IMR-90 (cell line): ENCODE measurements at regions not wholly inside any gene's neighbourhood (a gene's known extent, or its start where the extent isn't known, plus 50 kb on each side); places are given as distances from the start of the nearest gene placed in this dataset.

Source experiments
- ATAC-seq: fragments of 200-7000 bp; cut with Tn5 transposase; 2 replicates; pipeline ENCODE4 v1.9.1; 2020; ENCODE audit warnings: low read depth, mild to moderate bottlenecking, moderate library complexity
- BruUV-seq: library from RNA; stranded (reverse); fragments of 400-500 nt; replicated peaks from 2 replicates; lab custom pipeline; 2021; lab: Mats Ljungman, UMichigan
- CTCF ChIA-PET: fragments of 300-600 bp; formaldehyde crosslinking; extraction: SDS; loops from one replicate; lab custom pipeline; 2021; ENCODE audit warnings: antibody characterized with exemption; lab: Yijun Ruan, JAX
- POLR2A ChIA-PET: fragments of 300-600 bp; sonication (Branson Sonifier 250); formaldehyde crosslinking; loops from one replicate; lab custom pipeline; 2022; ENCODE audit warnings: antibody characterized with exemption; ENCODE audit not compliant: unreplicated experiment; lab: Charles Lee
- DNase-seq: peaks from one replicate; pipeline ENCODE4 v3.0.0; 2013
- H2AFZ ChIP-seq: replicated peaks from 2 replicates; pipeline ENCODE3; 2013; ENCODE audit warnings: low read length, mild to moderate bottlenecking; ENCODE audit not compliant: poor library complexity
- H2AK5ac ChIP-seq: 2 replicates; pipeline ENCODE4 v1.6.1; 2013; ENCODE audit warnings: low read depth, low read length, inconsistent platforms
- H2AK9ac ChIP-seq: replicated peaks from 2 replicates; pipeline ENCODE3; 2013; ENCODE audit warnings: mild to moderate bottlenecking, low read depth, low read length, moderate library complexity; ENCODE audit not compliant: poor library complexity
- H2BK120ac ChIP-seq: 2 replicates; pipeline ENCODE4 v1.6.1; 2013; ENCODE audit warnings: low read depth, low read length, inconsistent platforms
- H2BK15ac ChIP-seq: 3 replicates; pipeline ENCODE4 v1.6.1; 2013; ENCODE audit warnings: low read depth, low read length, inconsistent platforms
- H2BK20ac ChIP-seq: 2 replicates; pipeline ENCODE4 v1.6.1; 2013; ENCODE audit warnings: low read depth, mild to moderate bottlenecking, inconsistent platforms, low read length, moderate library complexity
- H2BK5ac ChIP-seq: 2 replicates; pipeline ENCODE4 v1.6.1; 2013; ENCODE audit warnings: mild to moderate bottlenecking, low read depth, low read length, inconsistent platforms; ENCODE audit not compliant: poor library complexity, severe bottlenecking
- H3K14ac ChIP-seq: replicated peaks from 2 replicates; pipeline ENCODE4 v1.6.1; 2013; ENCODE audit warnings: low read depth, low read length, inconsistent platforms
- H3K18ac ChIP-seq: 2 replicates; pipeline ENCODE4 v1.6.1; 2013; ENCODE audit warnings: low read depth, low read length, control low read depth
- H3K23ac ChIP-seq: 2 replicates; pipeline ENCODE4 v1.6.1; 2013; ENCODE audit warnings: low read depth, low read length, inconsistent platforms
- H3K27ac ChIP-seq: 2 replicates; pipeline ENCODE4 v1.5.1; 2013; ENCODE audit warnings: mild to moderate bottlenecking, control low read depth, low read length; ENCODE audit not compliant: insufficient read depth
- H3K27me3 ChIP-seq: 2 replicates; pipeline ENCODE4 v1.6.1; 2013; ENCODE audit warnings: low read length; ENCODE audit not compliant: control insufficient read depth, insufficient read depth
- H3K36me3 ChIP-seq: 2 replicates; pipeline ENCODE4 v1.6.1; 2013; ENCODE audit warnings: low read length, mixed read lengths; ENCODE audit not compliant: control insufficient read depth, insufficient read depth
- H3K4ac ChIP-seq: 2 replicates; pipeline ENCODE4 v1.6.1; 2013; ENCODE audit warnings: low read depth, low read length, inconsistent platforms
- H3K4me1 ChIP-seq: 2 replicates; pipeline ENCODE4 v1.6.1; 2013; ENCODE audit warnings: low read length, mixed read lengths; ENCODE audit not compliant: control insufficient read depth, insufficient read depth
- H3K4me2 ChIP-seq: 2 replicates; pipeline ENCODE4 v1.6.1; 2013; ENCODE audit warnings: low read depth, mild to moderate bottlenecking, control low read depth, low read length, moderate library complexity
- H3K4me3 ChIP-seq: 2 replicates; pipeline ENCODE4 v1.5.1; 2013; ENCODE audit warnings: low read depth, mild to moderate bottlenecking, control low read depth, low read length, moderate library complexity; ENCODE audit not compliant: insufficient read depth
- H3K56ac ChIP-seq: 2 replicates; pipeline ENCODE4 v1.6.1; 2013; ENCODE audit warnings: low read length, inconsistent platforms; ENCODE audit not compliant: insufficient read depth; ENCODE audit errors: extremely low read depth
- H3K79me1 ChIP-seq, 2 experiments: 2 replicates each; pipeline ENCODE4 v1.6.1; 2013; ENCODE audit warnings: low read length in 2 of 2, inconsistent platforms in 1 of 2, low read depth in 1 of 2
- H3K9ac ChIP-seq: 2 replicates; pipeline ENCODE4 v1.6.1; 2013; ENCODE audit warnings: low read depth, low read length, control low read depth
- H3K9me1 ChIP-seq: 2 replicates; pipeline ENCODE4 v1.6.1; 2013; ENCODE audit warnings: low read length, inconsistent platforms; ENCODE audit not compliant: insufficient read depth
- H3K9me3 ChIP-seq: 2 replicates; pipeline ENCODE4 v1.6.1; 2013; ENCODE audit warnings: low read length; ENCODE audit not compliant: control insufficient read depth, insufficient read depth
- H4K20me1 ChIP-seq: 2 replicates; pipeline ENCODE4 v1.6.1; 2013; ENCODE audit warnings: low read length, inconsistent platforms; ENCODE audit not compliant: insufficient read depth
- H4K5ac ChIP-seq: 2 replicates; pipeline ENCODE4 v1.6.1; 2013; ENCODE audit warnings: mild to moderate bottlenecking, low read depth, low read length, control low read depth
- H4K8ac ChIP-seq, 2 experiments: 2 replicates each; pipeline ENCODE4 v1.6.1; 2013; ENCODE audit warnings: low read depth in 2 of 2, low read length in 2 of 2, control low read depth in 1 of 2, inconsistent platforms in 1 of 2
- H4K91ac ChIP-seq: 2 replicates; pipeline ENCODE4 v1.6.1; 2013; ENCODE audit warnings: low read depth, low read length, inconsistent platforms; ENCODE audit not compliant: insufficient read depth
- BHLHE40 ChIP-seq: fragments of 150-350 bp; IDR thresholded peaks from 2 replicates; pipeline ENCODE4 v1.6.1; 2016; ENCODE audit warnings: mild to moderate bottlenecking, low read depth, low read length
- CEBPB ChIP-seq: IDR thresholded peaks from 2 replicates; pipeline ENCODE4 v1.6.1; 2012; ENCODE audit warnings: low read depth, low read length, improper control_type of control experiment
- CHD1 ChIP-seq: IDR thresholded peaks from 2 replicates; pipeline ENCODE4 v1.6.1; 2012; ENCODE audit warnings: low read depth, low read length, improper control_type of control experiment
- CTCF ChIP-seq: conservative IDR thresholded peaks from 2 replicates; pipeline ENCODE4 v1.5.1; 2012; ENCODE audit warnings: mild to moderate bottlenecking, low read depth, low read length, improper control_type of control experiment
- MAFK ChIP-seq: IDR thresholded peaks from 2 replicates; pipeline ENCODE4 v1.6.1; 2012; ENCODE audit warnings: low read depth, low read length, improper control_type of control experiment
- MAZ ChIP-seq: IDR thresholded peaks from 2 replicates; pipeline ENCODE4 v1.6.1; 2012; ENCODE audit warnings: low read depth, mild to moderate bottlenecking, low read length, improper control_type of control experiment, moderate library complexity, borderline replicate concordance
- MXI1 ChIP-seq: IDR thresholded peaks from 2 replicates; pipeline ENCODE4 v1.6.1; 2012; ENCODE audit warnings: low read depth, mild to moderate bottlenecking, low read length, moderate library complexity, borderline replicate concordance
- NFE2L2 ChIP-seq: fragments of 150-350 bp; IDR thresholded peaks from 2 replicates; pipeline ENCODE4 v1.6.1; 2016; ENCODE audit warnings: low read depth, mild to moderate bottlenecking, low read length
- POLR2A ChIP-seq: IDR thresholded peaks from 2 replicates; pipeline ENCODE4 v1.6.1; 2012; ENCODE audit warnings: mild to moderate bottlenecking, low read depth, low read length
- RAD21 ChIP-seq: IDR thresholded peaks from 2 replicates; pipeline ENCODE4 v1.6.1; 2012; ENCODE audit warnings: low read length, improper control_type of control experiment
- RCOR1 ChIP-seq: IDR thresholded peaks from 2 replicates; pipeline ENCODE4 v1.6.1; 2012; ENCODE audit warnings: mild to moderate bottlenecking, low read length, improper control_type of control experiment; ENCODE audit not compliant: insufficient replicate concordance
- RFX5 ChIP-seq: IDR thresholded peaks from 2 replicates; pipeline ENCODE4 v1.8.0; 2012; ENCODE audit warnings: low read depth, mild to moderate bottlenecking, low read length, moderate library complexity
- WGBS, 2 experiments: methylation state at CpG; one replicate each; pipeline versions ENCODE4 v1.1.5 to v1.1.7; 2013; ENCODE audit warnings: missing lambda C conversion rate in 2 of 2; ENCODE audit not compliant: insufficient read length in 1 of 2; ENCODE audit errors: extremely low coverage in 2 of 2; 5-methylcytosine and 5-hydroxymethylcytosine counted together
- dilution Hi-C: fragments of 300-500 bp; cut with HindIII; formaldehyde crosslinking; loops from one replicate; pipeline ENCODE4 v1.14.3; 2018; ENCODE audit warnings: low sequenced_read_pairs; ENCODE audit not compliant: unreplicated experiment
- in situ Hi-C: fragments of 300-500 bp; cut with MboI; formaldehyde crosslinking; loops from 3 replicates; pipeline ENCODE4 v1.14.3; 2019; ENCODE audit warnings: low sequenced_read_pairs, inconsistent platforms, mixed read lengths
- intact Hi-C: fragments of 100-400 bp; cut with micrococcal nuclease; formaldehyde crosslinking; loops from 2 replicates; pipeline ENCODE4 v1.10.0; 2022

GRCh38 chr11:116638463-116638862 lies 134.3 kb downstream of the BUD13 start:
- Histone ChIP-seq H3K4me2 (no peak overlapping the region), H3K4ac (no peak overlapping the region), H2BK15ac (no peak overlapping the region), H4K8ac (no peak overlapping the region), H2AK5ac (no peak overlapping the region), H3K4me3 (no peak overlapping the region), H3K79me1 (no peaks in the 10 kb centered on the region), H3K27ac (no peak overlapping the region), H3K4me1 (no peaks in the 10 kb centered on the region), H4K20me1 (no peaks in the 10 kb centered on the region), H3K9me3 (no peaks in the 10 kb centered on the region), H3K14ac (no peak overlapping the region), H3K36me3 (no peaks in the 10 kb centered on the region), H3K18ac (no peak overlapping the region), H4K5ac (no peak overlapping the region), H2AK9ac (no peak overlapping the region), H2BK120ac (no peak overlapping the region), H3K23ac (no peak overlapping the region), H3K9ac (no peak overlapping the region), H3K9me1 (no peaks in the 10 kb centered on the region), H3K56ac (no peak overlapping the region), H2BK5ac (no peak overlapping the region), H2AFZ (no peak overlapping the region), H4K91ac (no peak overlapping the region), H3K27me3 (peaks cover 1% of the 10 kb centered on the region; the same call in 1 of the 2 replicates), H2BK20ac (no peak overlapping the region)
- BruUV-seq, result no TSS peak
- DNase-seq (no peak), ATAC-seq (no peak)
- WGBS, 2 experiments, result 73% methylated on average over 3 of the region's 6 CpGs; no CpG with 5 or more reads in 1 of the 2 experiments
- dilution Hi-C loops (no loop called here), intact Hi-C loops (no loop called here), in situ Hi-C loops (no loop called here)
- POLR2A ChIA-PET, result no interaction called here
- CTCF ChIA-PET, result no interaction called here
- TF ChIP-seq RCOR1 (no peak), MAZ (no peak), BHLHE40 (no peak), MXI1 (no peak), RFX5 (no peak), CHD1 (no peak), NFE2L2 (no peak), CEBPB (no peak), POLR2A (no peak), RAD21 (no peak), CTCF (no peak), MAFK (no peak)
